ENCODE measurements at regions not wholly inside any gene's neighbourhood (a gene's known extent, or its start where the extent isn't known, plus 50 kb on each side); places are given as distances from the start of the nearest gene placed in this dataset.

GRCh38 chr20:11976966-11977365 lies 59.3 kb downstream of the BTBD3 start:
- Mint-ChIP-seq H3K9me3 (ENCODE audit: unreplicated experiment) (no peaks in the 10 kb centered on the region), H3K27me3 (ENCODE audit: insufficient read depth, unreplicated experiment) (no peaks in the 10 kb centered on the region), H3K27ac (ENCODE audit: low read depth, unreplicated experiment) (no peak overlapping the region), H3K4me1 (ENCODE audit: insufficient read depth, unreplicated experiment) (no peaks in the 10 kb centered on the region), H3K4me3 (ENCODE audit: unreplicated experiment) (no peak overlapping the region), H3K36me3 (ENCODE audit: insufficient read depth, unreplicated experiment) (no peaks in the 10 kb centered on the region)
- no TSS peak for BruUV-seq (replicated peaks)
- TF ChIP-seq CTCF (IDR thresholded peaks at IDR 0.05; ENCODE audit: unreplicated experiment): no peak
- intact Hi-C loops (cut with micrococcal nuclease): no loop called here
- POLR2A ChIA-PET: interaction anchor here (0.6 kb wide), 1 partner anchor 101 kb away, joined by 3 read pairs; no protein-coding TSS in a partner anchor
- CTCF ChIA-PET: interaction anchor here (1.0 kb wide), 1 partner anchor 9 kb away, joined by 3 read pairs; no protein-coding TSS in a partner anchor
- DNase-seq (ENCODE audit: unreplicated experiment): no peak

- no peak overlapping the region for H3K4me3 Mint-ChIP-seq (ENCODE audit: unreplicated experiment)
- no TSS peak for BruUV-seq (replicated peaks)
Measured at GRCh38 chr20:11978496-11978895, 60.8 kb downstream of the BTBD3 start.

GRCh38 chr20:11979306-11979990 lies 61.8 kb downstream of the BTBD3 start:
- POLR2A ChIA-PET: no interaction called here
- no peaks in the 10 kb centered on the region for H3K4me1 Mint-ChIP-seq (ENCODE audit: insufficient read depth, unreplicated experiment)
- CTCF ChIA-PET: interaction anchor here (0.6 to 1.4 kb wide), 4 partner anchors 33 to 263 kb away, joined by 3 read pairs; no protein-coding TSS in a partner anchor
- intact Hi-C loops (cut with micrococcal nuclease): no loop called here
- H3K36me3 Mint-ChIP-seq (ENCODE audit: insufficient read depth, unreplicated experiment): no peaks in the 10 kb centered on the region
- DNase-seq (ENCODE audit: unreplicated experiment): no peak
- no peak for TF ChIP-seq CTCF (IDR thresholded peaks at IDR 0.05; ENCODE audit: unreplicated experiment)
- no peak overlapping the region for H3K27ac Mint-ChIP-seq (ENCODE audit: low read depth, unreplicated experiment)
- no peaks in the 10 kb centered on the region for H3K9me3 Mint-ChIP-seq (ENCODE audit: unreplicated experiment)
- no peak overlapping the region for H3K4me3 Mint-ChIP-seq (ENCODE audit: unreplicated experiment)
- no peaks in the 10 kb centered on the region for H3K27me3 Mint-ChIP-seq (ENCODE audit: insufficient read depth, unreplicated experiment)
- no TSS peak for BruUV-seq (replicated peaks)

More at GRCh38 chr20:11978496-11978895, 60.8 kb downstream of the BTBD3 start:
- intact Hi-C loops (cut with micrococcal nuclease): no loop called here
- H3K27ac Mint-ChIP-seq (ENCODE audit: low read depth, unreplicated experiment): no peak overlapping the region
- DNase-seq (ENCODE audit: unreplicated experiment): no peak
- no peaks in the 10 kb centered on the region for H3K36me3 Mint-ChIP-seq (ENCODE audit: insufficient read depth, unreplicated experiment)
- no peaks in the 10 kb centered on the region for H3K27me3 Mint-ChIP-seq (ENCODE audit: insufficient read depth, unreplicated experiment)
- no peaks in the 10 kb centered on the region for H3K4me1 Mint-ChIP-seq (ENCODE audit: insufficient read depth, unreplicated experiment)
- CTCF ChIA-PET: interaction anchor here (0.7 kb wide), 1 partner anchor 264 kb away, joined by 3 read pairs; no protein-coding TSS in a partner anchor
- TF ChIP-seq CTCF (IDR thresholded peaks at IDR 0.05; ENCODE audit: unreplicated experiment): no peak
- H3K9me3 Mint-ChIP-seq (ENCODE audit: unreplicated experiment): no peaks in the 10 kb centered on the region
- POLR2A ChIA-PET: no interaction called here

GRCh38 chr20:11980263-11980662 lies 62.6 kb downstream of the BTBD3 start:
- H3K4me1 Mint-ChIP-seq (ENCODE audit: insufficient read depth, unreplicated experiment): no peaks in the 10 kb centered on the region

More at GRCh38 chr20:11980263-11980662, 62.6 kb downstream of the BTBD3 start:
- no peak for DNase-seq (ENCODE audit: unreplicated experiment)
- ChIA-PET POLR2A (no interaction called here), CTCF (interaction anchor here (1.4 kb wide), 1 partner anchor 32 kb away, joined by 3 read pairs; no protein-coding TSS in a partner anchor)
- Mint-ChIP-seq H3K9me3 (ENCODE audit: unreplicated experiment) (no peaks in the 10 kb centered on the region), H3K27me3 (ENCODE audit: insufficient read depth, unreplicated experiment) (no peaks in the 10 kb centered on the region), H3K4me3 (ENCODE audit: unreplicated experiment) (no peak overlapping the region), H3K27ac (ENCODE audit: low read depth, unreplicated experiment) (no peak overlapping the region), H3K36me3 (ENCODE audit: insufficient read depth, unreplicated experiment) (no peaks in the 10 kb centered on the region)
- no TSS peak for BruUV-seq (replicated peaks)
- intact Hi-C loops (cut with micrococcal nuclease): no loop called here
- TF ChIP-seq CTCF (IDR thresholded peaks at IDR 0.05; ENCODE audit: unreplicated experiment): no peak

All from MCF 10A (cell line).